A673 (cell line): ENCODE measurements at regions not wholly inside any gene's neighbourhood (a gene's known extent, or its start where the extent isn't known, plus 50 kb on each side); places are given as distances from the start of the nearest gene placed in this dataset.

Experiments used
- CTCF ChIP-seq: fragments of 300-800, 200-600 bp; sonication (generic); conservative IDR thresholded peaks from 2 replicates; pipeline ENCODE4 v1.5.1; 2017; ENCODE audit warnings: low read depth, mild to moderate bottlenecking, antibody characterized with exemption, low read length, moderate library complexity, mixed read lengths
- EZH2 ChIP-seq: fragments of 200-600 bp; sonication (generic); IDR thresholded peaks from 2 replicates; pipeline ENCODE4 v1.6.1; 2017; ENCODE audit warnings: borderline replicate concordance, low read depth, mild to moderate bottlenecking, mixed read lengths, antibody characterized with exemption, low read length; ENCODE audit not compliant: poor library complexity, severe bottlenecking

GRCh38 chrX:63560601-63561218 is 209.6 kb upstream of the SPIN4 start:
- TF ChIP-seq EZH2 = no peak
- TF ChIP-seq CTCF = no peak
